22Rv1 (cell line): ENCODE measurements at regions not wholly inside any gene's neighbourhood (a gene's known extent, or its start where the extent isn't known, plus 50 kb on each side); places are given as distances from the start of the nearest gene placed in this dataset.

Experiments used
- ZFX ChIP-seq: fragments of 450-650 bp; IDR thresholded peaks from 2 replicates; pipeline ENCODE4 v1.6.1; 2017; ENCODE audit warnings: antibody characterized with exemption, borderline replicate concordance
- TF ChIP-seq, protein P1 (sequence below): fragments of 450-650 bp; IDR thresholded peaks from 2 replicates; pipeline ENCODE4 v1.5.1; 2017; ENCODE audit warnings: mild to moderate bottlenecking

- TF ChIP-seq, protein P1, sequence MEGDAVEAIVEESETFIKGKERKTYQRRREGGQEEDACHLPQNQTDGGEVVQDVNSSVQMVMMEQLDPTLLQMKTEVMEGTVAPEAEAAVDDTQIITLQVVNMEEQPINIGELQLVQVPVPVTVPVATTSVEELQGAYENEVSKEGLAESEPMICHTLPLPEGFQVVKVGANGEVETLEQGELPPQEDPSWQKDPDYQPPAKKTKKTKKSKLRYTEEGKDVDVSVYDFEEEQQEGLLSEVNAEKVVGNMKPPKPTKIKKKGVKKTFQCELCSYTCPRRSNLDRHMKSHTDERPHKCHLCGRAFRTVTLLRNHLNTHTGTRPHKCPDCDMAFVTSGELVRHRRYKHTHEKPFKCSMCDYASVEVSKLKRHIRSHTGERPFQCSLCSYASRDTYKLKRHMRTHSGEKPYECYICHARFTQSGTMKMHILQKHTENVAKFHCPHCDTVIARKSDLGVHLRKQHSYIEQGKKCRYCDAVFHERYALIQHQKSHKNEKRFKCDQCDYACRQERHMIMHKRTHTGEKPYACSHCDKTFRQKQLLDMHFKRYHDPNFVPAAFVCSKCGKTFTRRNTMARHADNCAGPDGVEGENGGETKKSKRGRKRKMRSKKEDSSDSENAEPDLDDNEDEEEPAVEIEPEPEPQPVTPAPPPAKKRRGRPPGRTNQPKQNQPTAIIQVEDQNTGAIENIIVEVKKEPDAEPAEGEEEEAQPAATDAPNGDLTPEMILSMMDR: no peak
- no peak for TF ChIP-seq ZFX
Observed at GRCh38 chr5:104139840-104140239, 577.3 kb upstream of the NUDT12 start.
